LNCAP (cell line): ENCODE measurements at regions not wholly inside any gene's neighbourhood (a gene's known extent, or its start where the extent isn't known, plus 50 kb on each side); places are given as distances from the start of the nearest gene placed in this dataset.

ENCODE experiments used
- CTCF ChIP-seq: fragments of 450-650 bp; IDR thresholded peaks from 2 replicates; pipeline ENCODE4 v1.5.1; 2017; ENCODE audit warnings: mild to moderate bottlenecking

GRCh38 chr10:69692891-69693290 lies 62.8 kb downstream of the FAM241B start:
- no peak for TF ChIP-seq CTCF

- TF ChIP-seq CTCF = no peak
These were observed 63.8 kb downstream of the FAM241B start for GRCh38 chr10:69693886-69694285.

DNA sequence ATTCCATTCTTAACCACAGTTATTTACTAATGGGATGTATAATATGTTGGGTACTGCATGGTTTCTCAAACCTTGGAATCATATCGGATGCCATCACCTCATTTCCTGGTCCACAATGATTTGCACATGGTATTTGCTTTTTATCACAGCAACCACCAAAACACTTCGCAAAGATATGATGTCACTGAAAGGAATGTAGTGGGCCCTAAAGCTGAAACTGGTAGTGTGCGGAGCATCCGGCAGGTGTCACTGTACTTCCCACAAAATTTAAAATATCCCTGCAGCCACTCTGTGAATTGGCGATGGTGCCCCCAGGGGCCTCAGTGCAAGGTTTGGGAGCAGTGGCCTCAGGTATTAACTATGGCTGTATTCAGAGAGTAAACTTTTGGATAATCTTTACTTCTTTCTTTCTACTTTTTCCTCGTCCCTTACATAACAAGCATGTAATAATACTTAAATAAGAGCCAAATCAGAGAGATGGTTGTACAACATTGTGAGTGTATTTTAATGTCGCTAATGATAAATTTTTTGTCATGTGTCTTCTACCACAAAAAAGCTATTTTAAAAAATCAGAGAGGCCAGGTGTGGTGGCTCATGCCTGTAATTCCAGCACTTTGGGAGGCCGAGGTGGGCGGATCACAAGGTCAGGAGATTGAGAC lies 66.2 kb downstream of the FAM241B start:
- TF ChIP-seq CTCF = peak; percentile 84

GRCh38 chr10:69697006-69697405 lies 67.0 kb downstream of the FAM241B start:
- no peak for TF ChIP-seq CTCF

GRCh38 chr10:69703256-69703655 lies 73.2 kb downstream of the FAM241B start:
- no peak for TF ChIP-seq CTCF

DNA sequence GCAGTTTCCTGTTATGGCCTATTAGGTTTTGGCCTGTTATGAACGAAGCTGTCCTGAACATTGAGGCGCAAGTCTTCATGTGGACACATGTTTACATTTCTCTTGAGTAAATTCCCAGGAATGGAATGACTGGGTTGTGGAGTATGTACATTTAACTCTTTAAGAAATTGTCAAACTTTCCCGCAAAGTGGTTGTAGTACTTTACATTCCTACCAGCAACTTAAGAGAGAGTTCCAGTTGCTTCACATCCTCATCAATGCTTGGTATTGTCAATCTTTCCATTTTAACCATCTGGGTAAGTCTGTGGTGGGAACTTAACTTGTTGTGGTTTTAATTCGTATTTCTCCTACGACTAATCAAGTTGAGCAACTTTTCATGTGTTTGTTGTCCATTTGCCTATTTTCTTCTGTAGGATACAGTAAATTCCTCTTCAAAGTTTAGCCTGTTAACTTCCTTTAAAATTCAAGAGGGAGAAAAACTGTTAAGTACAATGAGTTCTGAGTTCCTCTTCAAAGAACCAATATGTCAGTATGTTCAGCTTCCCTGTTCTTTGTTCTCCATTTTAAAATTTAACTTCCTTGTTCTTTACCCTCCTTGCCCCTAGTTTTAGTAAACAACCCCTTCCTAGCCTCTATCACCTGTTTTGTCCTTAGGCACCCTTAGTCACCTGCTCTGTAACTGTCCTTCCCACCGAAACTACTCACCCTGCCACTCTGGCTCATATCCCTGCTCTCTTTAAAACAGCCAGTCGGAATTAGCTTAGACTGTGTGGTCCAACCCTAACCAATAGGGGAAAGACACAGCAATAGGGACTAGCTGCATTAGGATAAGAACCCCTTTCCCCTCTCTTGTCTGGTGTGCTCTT lies 74.0 kb downstream of the FAM241B start:
- no peak for TF ChIP-seq CTCF

DNA sequence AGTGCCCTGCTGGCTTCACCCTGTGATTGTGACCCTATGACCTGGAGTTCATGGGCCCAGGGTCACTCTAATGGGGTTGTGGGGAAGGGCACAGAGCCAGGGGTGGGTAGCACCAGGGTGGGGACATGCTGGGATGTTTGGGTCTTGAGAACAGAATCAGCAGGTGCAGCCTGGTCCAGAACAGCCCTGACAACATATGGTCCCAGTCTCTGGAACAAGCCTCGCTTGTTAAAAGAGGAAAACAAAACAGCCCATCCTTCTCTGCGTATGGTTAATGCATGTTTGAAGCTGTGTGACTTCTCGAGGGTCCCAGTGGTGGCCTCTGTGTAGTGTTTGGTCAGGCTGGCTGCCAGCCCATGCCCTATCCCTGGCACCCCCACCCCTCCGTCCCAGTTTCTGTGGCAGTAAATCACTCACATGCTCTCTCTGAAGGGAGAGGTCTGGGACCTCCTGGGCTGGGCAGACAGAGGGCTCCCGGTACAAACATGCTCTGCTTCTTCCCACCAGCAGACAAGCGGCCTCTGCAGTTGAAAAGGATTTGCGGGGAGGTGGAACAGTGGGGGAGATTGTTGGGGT lies 79.4 kb downstream of the FAM241B start:
- TF ChIP-seq CTCF = no peak
